ENCODE measurements at regions not wholly inside any gene's neighbourhood (a gene's known extent, or its start where the extent isn't known, plus 50 kb on each side); places are given as distances from the start of the nearest gene placed in this dataset.

- no peak for TF ChIP-seq POLR2A (IDR thresholded peaks at IDR 0.05)
- TF ChIP-seq CTCF (IDR thresholded peaks at IDR 0.05): no peak
These were observed 196.6 kb upstream of the SLC35G4 start for GRCh38 chr18:11412811-11413210.
